ENCODE measurements at regions not wholly inside any gene's neighbourhood (a gene's known extent, or its start where the extent isn't known, plus 50 kb on each side); places are given as distances from the start of the nearest gene placed in this dataset.
A peak's percentile ranks its signal among the peaks of the same experiment; 100 is the strongest.

DNA sequence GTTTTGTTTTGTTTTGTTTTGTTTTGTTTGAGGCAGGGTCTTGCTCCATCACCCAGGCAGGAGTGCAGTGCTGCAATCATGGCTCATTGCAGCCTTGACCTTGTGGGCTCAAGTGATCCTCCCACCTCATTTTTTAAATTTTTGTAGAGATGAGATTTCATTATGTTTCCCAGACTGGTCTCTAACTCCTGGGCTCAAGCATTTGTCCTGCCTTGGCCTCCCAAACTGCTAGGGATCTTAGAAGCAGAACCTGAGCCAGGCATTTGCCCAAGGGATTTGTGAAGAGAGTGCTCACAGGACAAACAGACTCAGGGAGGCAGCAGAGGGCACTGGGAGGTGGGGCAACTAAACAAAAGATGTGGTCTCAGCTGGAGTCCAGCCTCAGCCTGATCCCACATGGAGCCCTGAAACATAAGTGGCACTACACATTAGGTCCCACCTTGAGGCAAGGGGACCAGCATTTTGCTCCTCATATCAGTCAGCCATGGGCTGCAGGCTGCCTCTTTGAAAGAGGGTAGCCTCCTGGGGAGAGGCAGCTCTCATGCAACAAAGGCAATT is 86.2 kb upstream of the CMKLR1 start:
- no peak overlapping the region for H2AK5ac ChIP-seq (ENCODE audit: insufficient read length, low read length)
- H3K9ac ChIP-seq (ENCODE audit: extremely low read depth, insufficient read length, low read length) = no peak overlapping the region
- H3K9me3 ChIP-seq (ENCODE audit: control insufficient read depth, low read depth, low read length) = no peaks in the 10 kb centered on the region
- H3K79me2 ChIP-seq (ENCODE audit: insufficient read depth, low read length) = no peaks in the 10 kb centered on the region
- H4K8ac ChIP-seq (replicated peaks; ENCODE audit: insufficient read length, low read depth, low read length) = no peak overlapping the region
- H3K27me3 ChIP-seq (ENCODE audit: insufficient read depth, low read length) = no peaks in the 10 kb centered on the region; the same call in 1 of the 2 replicates
- Mint-ChIP-seq H3K9me3 (peaks cover 0 to 4% of the 10 kb centered on the region in 2 experiments; a peak in 2 of 5 replicates), H3K27me3 (ENCODE audit: low read depth) (peaks cover 3% of the 10 kb centered on the region), H3K36me3 (ENCODE audit: insufficient read depth in 1 of 3, low read depth in 3 of 3) (peaks cover 0 to 2% (median under 1%) of the 10 kb centered on the region in 3 experiments; a peak in 2 of 7 replicates), H3K27ac (peak overlapping the region in 1 of 3 experiments; percentile 26; a peak in 3 of 7 replicates), H3K4me1 (peaks cover 11 to 14% of the 10 kb centered on the region in 2 experiments), H3K4me3 (no peak overlapping the region)
- H3K18ac ChIP-seq (ENCODE audit: insufficient read length, low read depth, low read length) = peak overlapping the region; percentile 1
- no peak overlapping the region for H4K5ac ChIP-seq (ENCODE audit: insufficient read length, low read depth, low read length)
- H2BK12ac ChIP-seq (ENCODE audit: insufficient read length, low read depth, low read length) = no peak overlapping the region
- no peak overlapping the region for H3K4me2 ChIP-seq (ENCODE audit: insufficient read depth, insufficient read length, low read length)
- TF ChIP-seq, protein P1, sequence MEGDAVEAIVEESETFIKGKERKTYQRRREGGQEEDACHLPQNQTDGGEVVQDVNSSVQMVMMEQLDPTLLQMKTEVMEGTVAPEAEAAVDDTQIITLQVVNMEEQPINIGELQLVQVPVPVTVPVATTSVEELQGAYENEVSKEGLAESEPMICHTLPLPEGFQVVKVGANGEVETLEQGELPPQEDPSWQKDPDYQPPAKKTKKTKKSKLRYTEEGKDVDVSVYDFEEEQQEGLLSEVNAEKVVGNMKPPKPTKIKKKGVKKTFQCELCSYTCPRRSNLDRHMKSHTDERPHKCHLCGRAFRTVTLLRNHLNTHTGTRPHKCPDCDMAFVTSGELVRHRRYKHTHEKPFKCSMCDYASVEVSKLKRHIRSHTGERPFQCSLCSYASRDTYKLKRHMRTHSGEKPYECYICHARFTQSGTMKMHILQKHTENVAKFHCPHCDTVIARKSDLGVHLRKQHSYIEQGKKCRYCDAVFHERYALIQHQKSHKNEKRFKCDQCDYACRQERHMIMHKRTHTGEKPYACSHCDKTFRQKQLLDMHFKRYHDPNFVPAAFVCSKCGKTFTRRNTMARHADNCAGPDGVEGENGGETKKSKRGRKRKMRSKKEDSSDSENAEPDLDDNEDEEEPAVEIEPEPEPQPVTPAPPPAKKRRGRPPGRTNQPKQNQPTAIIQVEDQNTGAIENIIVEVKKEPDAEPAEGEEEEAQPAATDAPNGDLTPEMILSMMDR (conservative IDR thresholded peaks at IDR 0.05) = peak; percentile 53
- no peak overlapping the region for H2BK120ac ChIP-seq (ENCODE audit: low read depth, low read length, poor library complexity, severe bottlenecking)
- H3K79me1 ChIP-seq (ENCODE audit: insufficient read depth, low read depth, low read length, poor library complexity, severe bottlenecking) = no peaks in the 10 kb centered on the region
- no peaks in the 10 kb centered on the region for H4K20me1 ChIP-seq (ENCODE audit: control insufficient read depth, insufficient read depth, insufficient read length)
- no peak overlapping the region for H3K14ac ChIP-seq (ENCODE audit: insufficient read depth, low read length)
- H3T11ph ChIP-seq (ENCODE audit: low read length) = no peak overlapping the region
- H3K23me2 ChIP-seq (ENCODE audit: insufficient read length, low read depth, low read length, poor library complexity, severe bottlenecking) = no peaks in the 10 kb centered on the region
- no peak overlapping the region for H3K27ac ChIP-seq (ENCODE audit: insufficient read length, low read depth, low read length)
- DNase-seq = peak; percentile 73
- H2BK20ac ChIP-seq (ENCODE audit: low read depth, low read length, poor library complexity, severe bottlenecking) = no peak overlapping the region
- no peak overlapping the region for H2BK5ac ChIP-seq (ENCODE audit: insufficient read length, low read length)
- H3K4ac ChIP-seq (ENCODE audit: low read depth, low read length) = no peak overlapping the region
- no peak overlapping the region for H3K23ac ChIP-seq (ENCODE audit: insufficient read length, low read depth, low read length)
- H2BK15ac ChIP-seq (ENCODE audit: low read depth, low read length) = no peak overlapping the region
- no peaks in the 10 kb centered on the region for H3K4me1 ChIP-seq (ENCODE audit: insufficient read depth, low read length)
- no peak overlapping the region for H4K91ac ChIP-seq (ENCODE audit: insufficient read length, low read depth, low read length)
- H3K56ac ChIP-seq (ENCODE audit: insufficient read length, low read depth, low read length) = no peak overlapping the region
- no peak overlapping the region for H2AFZ ChIP-seq (ENCODE audit: low read length)
